ENCODE measurements at regions not wholly inside any gene's neighbourhood (a gene's known extent, or its start where the extent isn't known, plus 50 kb on each side); places are given as distances from the start of the nearest gene placed in this dataset.

DNA sequence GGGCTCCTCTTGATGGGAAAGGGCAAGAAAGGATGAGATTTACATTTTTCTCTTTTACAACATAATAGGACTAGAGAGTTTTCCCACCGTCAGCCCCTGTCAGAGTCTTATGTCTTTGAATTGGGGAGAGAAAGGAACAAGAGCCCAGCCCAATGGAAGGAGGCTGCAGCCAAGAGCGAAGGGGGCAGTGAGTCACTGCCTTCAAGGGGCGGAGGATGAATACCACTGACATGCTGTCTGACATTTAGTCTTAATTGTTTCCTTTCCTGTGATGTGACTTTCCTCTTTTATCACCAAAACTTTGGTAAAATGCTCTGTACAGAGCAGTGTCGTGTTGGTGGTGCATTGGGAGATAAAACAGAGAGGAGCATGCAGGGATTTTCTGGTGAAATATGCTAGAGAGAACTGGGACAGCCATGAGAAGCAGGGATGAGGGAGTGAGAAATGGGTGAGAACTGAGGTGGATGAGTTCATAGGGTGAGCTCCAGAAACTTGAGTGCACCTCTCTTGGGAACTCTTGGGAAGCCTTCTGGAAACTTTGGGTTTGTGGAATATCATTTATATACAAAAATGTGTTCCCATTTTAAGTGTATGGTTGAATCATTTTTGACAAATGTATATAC lies 179.9 kb upstream of the FGGY start:
- TF ChIP-seq, protein P1, sequence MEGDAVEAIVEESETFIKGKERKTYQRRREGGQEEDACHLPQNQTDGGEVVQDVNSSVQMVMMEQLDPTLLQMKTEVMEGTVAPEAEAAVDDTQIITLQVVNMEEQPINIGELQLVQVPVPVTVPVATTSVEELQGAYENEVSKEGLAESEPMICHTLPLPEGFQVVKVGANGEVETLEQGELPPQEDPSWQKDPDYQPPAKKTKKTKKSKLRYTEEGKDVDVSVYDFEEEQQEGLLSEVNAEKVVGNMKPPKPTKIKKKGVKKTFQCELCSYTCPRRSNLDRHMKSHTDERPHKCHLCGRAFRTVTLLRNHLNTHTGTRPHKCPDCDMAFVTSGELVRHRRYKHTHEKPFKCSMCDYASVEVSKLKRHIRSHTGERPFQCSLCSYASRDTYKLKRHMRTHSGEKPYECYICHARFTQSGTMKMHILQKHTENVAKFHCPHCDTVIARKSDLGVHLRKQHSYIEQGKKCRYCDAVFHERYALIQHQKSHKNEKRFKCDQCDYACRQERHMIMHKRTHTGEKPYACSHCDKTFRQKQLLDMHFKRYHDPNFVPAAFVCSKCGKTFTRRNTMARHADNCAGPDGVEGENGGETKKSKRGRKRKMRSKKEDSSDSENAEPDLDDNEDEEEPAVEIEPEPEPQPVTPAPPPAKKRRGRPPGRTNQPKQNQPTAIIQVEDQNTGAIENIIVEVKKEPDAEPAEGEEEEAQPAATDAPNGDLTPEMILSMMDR (IDR thresholded peaks at IDR 0.05; ENCODE audit: insufficient read depth, low read length), result no peak
- TF ChIP-seq POLR2AphosphoS5 (IDR thresholded peaks at IDR 0.05; ENCODE audit: low read depth) (no peak), GABPA (IDR thresholded peaks at IDR 0.05; ENCODE audit: low read depth) (no peak), SPI1 (IDR thresholded peaks at IDR 0.05; ENCODE audit: borderline replicate concordance, low read depth) (no peak)
- TF ChIP-seq, protein P2, sequence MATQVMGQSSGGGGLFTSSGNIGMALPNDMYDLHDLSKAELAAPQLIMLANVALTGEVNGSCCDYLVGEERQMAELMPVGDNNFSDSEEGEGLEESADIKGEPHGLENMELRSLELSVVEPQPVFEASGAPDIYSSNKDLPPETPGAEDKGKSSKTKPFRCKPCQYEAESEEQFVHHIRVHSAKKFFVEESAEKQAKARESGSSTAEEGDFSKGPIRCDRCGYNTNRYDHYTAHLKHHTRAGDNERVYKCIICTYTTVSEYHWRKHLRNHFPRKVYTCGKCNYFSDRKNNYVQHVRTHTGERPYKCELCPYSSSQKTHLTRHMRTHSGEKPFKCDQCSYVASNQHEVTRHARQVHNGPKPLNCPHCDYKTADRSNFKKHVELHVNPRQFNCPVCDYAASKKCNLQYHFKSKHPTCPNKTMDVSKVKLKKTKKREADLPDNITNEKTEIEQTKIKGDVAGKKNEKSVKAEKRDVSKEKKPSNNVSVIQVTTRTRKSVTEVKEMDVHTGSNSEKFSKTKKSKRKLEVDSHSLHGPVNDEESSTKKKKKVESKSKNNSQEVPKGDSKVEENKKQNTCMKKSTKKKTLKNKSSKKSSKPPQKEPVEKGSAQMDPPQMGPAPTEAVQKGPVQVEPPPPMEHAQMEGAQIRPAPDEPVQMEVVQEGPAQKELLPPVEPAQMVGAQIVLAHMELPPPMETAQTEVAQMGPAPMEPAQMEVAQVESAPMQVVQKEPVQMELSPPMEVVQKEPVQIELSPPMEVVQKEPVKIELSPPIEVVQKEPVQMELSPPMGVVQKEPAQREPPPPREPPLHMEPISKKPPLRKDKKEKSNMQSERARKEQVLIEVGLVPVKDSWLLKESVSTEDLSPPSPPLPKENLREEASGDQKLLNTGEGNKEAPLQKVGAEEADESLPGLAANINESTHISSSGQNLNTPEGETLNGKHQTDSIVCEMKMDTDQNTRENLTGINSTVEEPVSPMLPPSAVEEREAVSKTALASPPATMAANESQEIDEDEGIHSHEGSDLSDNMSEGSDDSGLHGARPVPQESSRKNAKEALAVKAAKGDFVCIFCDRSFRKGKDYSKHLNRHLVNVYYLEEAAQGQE (IDR thresholded peaks at IDR 0.05; ENCODE audit: insufficient replicate concordance, low read depth), result no peak

Measured in HL-60 (cell line).